ENCODE measurements at regions not wholly inside any gene's neighbourhood (a gene's known extent, or its start where the extent isn't known, plus 50 kb on each side); places are given as distances from the start of the nearest gene placed in this dataset.
"Not testable (repeated sequence)": the region's sequence is repeated elsewhere in the genome, so short reads cannot be mapped to it uniquely, and the experiment has no call there.

DNA sequence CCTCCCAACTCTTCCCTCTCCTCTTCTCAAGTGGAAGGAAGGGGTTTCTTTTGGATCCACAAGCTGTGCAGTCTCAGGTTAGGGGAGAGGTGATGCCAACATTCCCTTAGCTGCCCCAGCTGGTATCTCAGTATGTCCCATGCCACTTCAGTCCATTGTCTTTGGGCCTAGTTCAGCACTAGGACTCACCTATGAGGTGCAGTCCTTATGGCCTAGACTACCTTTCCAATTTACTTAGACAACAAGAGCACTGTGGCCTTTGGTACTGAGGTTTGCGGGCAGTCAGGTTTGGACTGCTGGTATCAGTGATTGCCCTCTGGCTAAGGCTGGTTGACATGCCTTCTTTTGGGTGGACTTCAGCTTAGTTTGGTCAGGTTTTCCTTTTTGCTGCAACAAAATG lies 159.9 kb downstream of the POTEH start:
- TF ChIP-seq, protein P1, sequence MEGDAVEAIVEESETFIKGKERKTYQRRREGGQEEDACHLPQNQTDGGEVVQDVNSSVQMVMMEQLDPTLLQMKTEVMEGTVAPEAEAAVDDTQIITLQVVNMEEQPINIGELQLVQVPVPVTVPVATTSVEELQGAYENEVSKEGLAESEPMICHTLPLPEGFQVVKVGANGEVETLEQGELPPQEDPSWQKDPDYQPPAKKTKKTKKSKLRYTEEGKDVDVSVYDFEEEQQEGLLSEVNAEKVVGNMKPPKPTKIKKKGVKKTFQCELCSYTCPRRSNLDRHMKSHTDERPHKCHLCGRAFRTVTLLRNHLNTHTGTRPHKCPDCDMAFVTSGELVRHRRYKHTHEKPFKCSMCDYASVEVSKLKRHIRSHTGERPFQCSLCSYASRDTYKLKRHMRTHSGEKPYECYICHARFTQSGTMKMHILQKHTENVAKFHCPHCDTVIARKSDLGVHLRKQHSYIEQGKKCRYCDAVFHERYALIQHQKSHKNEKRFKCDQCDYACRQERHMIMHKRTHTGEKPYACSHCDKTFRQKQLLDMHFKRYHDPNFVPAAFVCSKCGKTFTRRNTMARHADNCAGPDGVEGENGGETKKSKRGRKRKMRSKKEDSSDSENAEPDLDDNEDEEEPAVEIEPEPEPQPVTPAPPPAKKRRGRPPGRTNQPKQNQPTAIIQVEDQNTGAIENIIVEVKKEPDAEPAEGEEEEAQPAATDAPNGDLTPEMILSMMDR (IDR thresholded peaks at IDR 0.05): not testable (repeated sequence)
- TF ChIP-seq POLR2A (IDR thresholded peaks at IDR 0.05): not testable (repeated sequence)
